Neuronal stem cell (in vitro differentiated cells): ENCODE measurements at regions not wholly inside any gene's neighbourhood (a gene's known extent, or its start where the extent isn't known, plus 50 kb on each side); places are given as distances from the start of the nearest gene placed in this dataset.

Experiments used
- DNase-seq: peaks from one replicate; pipeline ENCODE4 v3.0.0-alpha.2; 2013; ENCODE audit warnings: low spot score
- H2AFZ ChIP-seq: one replicate; pipeline ENCODE4 v1.6.1; 2013; ENCODE audit warnings: mild to moderate bottlenecking, low read length, inconsistent platforms
- H2AK5ac ChIP-seq: 2 replicates; pipeline ENCODE4 v1.6.1; 2013; ENCODE audit warnings: low read depth, mild to moderate bottlenecking, inconsistent platforms, low read length, moderate library complexity, mixed read lengths
- H2BK120ac ChIP-seq: 2 replicates; pipeline ENCODE4 v1.6.1; 2013; ENCODE audit warnings: low read depth, mild to moderate bottlenecking, inconsistent platforms, low read length, moderate library complexity, mixed read lengths
- H2BK12ac ChIP-seq: one replicate; pipeline ENCODE4 v1.6.1; 2013; ENCODE audit warnings: low read length, inconsistent platforms
- H2BK15ac ChIP-seq: 2 replicates; pipeline ENCODE4 v1.6.1; 2013; ENCODE audit warnings: mild to moderate bottlenecking, low read length, inconsistent platforms, mixed read lengths
- H2BK5ac ChIP-seq: one replicate; pipeline ENCODE4 v1.6.1; 2013; ENCODE audit warnings: inconsistent platforms, mild to moderate bottlenecking, low read length, moderate library complexity
- H3K14ac ChIP-seq: one replicate; pipeline ENCODE4 v1.6.1; 2013; ENCODE audit warnings: low read length, inconsistent platforms
- H3K18ac ChIP-seq: 2 replicates; pipeline ENCODE4 v1.6.1; 2013; ENCODE audit warnings: low read length, inconsistent platforms
- H3K23ac ChIP-seq: 2 replicates; pipeline ENCODE4 v1.6.1; 2013; ENCODE audit warnings: low read depth, mild to moderate bottlenecking, mixed read lengths, low read length, inconsistent platforms; ENCODE audit not compliant: poor library complexity
- H3K27ac ChIP-seq: replicated peaks from 3 replicates; pipeline ENCODE4 v1.5.1; 2013; ENCODE audit warnings: low read length, inconsistent platforms
- H3K27me3 ChIP-seq, 3 experiments: 2 replicates each; pipeline ENCODE4 v1.6.1; 2013; ENCODE audit warnings: low read length in 3 of 3, mild to moderate bottlenecking in 2 of 3, inconsistent platforms in 1 of 3, low read depth in 1 of 3, mixed read lengths in 1 of 3, moderate library complexity in 1 of 3; ENCODE audit not compliant: control insufficient read depth in 3 of 3, insufficient read depth in 3 of 3
- H3K36me3 ChIP-seq, 2 donors: replicated peaks in 1 of 2; 2 replicates each; pipeline ENCODE4 v1.6.1; 2013; ENCODE audit warnings: low read length in 2 of 2; ENCODE audit not compliant: control insufficient read depth in 2 of 2, insufficient read depth in 2 of 2
- H3K4ac ChIP-seq: 2 replicates; pipeline ENCODE4 v1.6.1; 2013; ENCODE audit warnings: inconsistent platforms, mild to moderate bottlenecking, low read length, moderate library complexity
- H3K4me1 ChIP-seq, 2 donors: 1 replicate in 1 of 2; 2 replicates in 1 of 2; pipeline ENCODE4 v1.6.1; 2013; ENCODE audit warnings: low read length in 2 of 2, low read depth in 1 of 2; ENCODE audit not compliant: control insufficient read depth in 2 of 2, insufficient read depth in 1 of 2
- H3K4me2 ChIP-seq: one replicate; pipeline ENCODE4 v1.6.1; 2013; ENCODE audit warnings: mild to moderate bottlenecking, low read length, inconsistent platforms; ENCODE audit not compliant: insufficient read depth, poor library complexity, severe bottlenecking
- H3K4me3 ChIP-seq, 2 donors: 2 replicates each; pipeline ENCODE4 v1.5.1; 2013; ENCODE audit warnings: low read length in 2 of 2, mild to moderate bottlenecking in 2 of 2, inconsistent platforms in 1 of 2, moderate library complexity in 1 of 2
- H3K79me1 ChIP-seq: one replicate; pipeline ENCODE4 v1.6.1; 2013; ENCODE audit warnings: low read depth, mild to moderate bottlenecking, inconsistent platforms, low read length, moderate library complexity
- H3K9ac ChIP-seq: one replicate; pipeline ENCODE4 v1.6.1; 2013; ENCODE audit warnings: mild to moderate bottlenecking, low read depth, low read length, inconsistent platforms; ENCODE audit not compliant: poor library complexity
- H3K9me3 ChIP-seq, 2 donors: replicated peaks in 1 of 2; 2 replicates each; pipeline versions ENCODE3 to v1.6.1; 2013; ENCODE audit warnings: low read length in 2 of 2, mild to moderate bottlenecking in 2 of 2, inconsistent platforms in 1 of 2, low read depth in 1 of 2, mixed read lengths in 1 of 2, moderate library complexity in 1 of 2; ENCODE audit not compliant: control insufficient read depth in 2 of 2, insufficient read depth in 1 of 2
- H4K8ac ChIP-seq: one replicate; pipeline ENCODE4 v1.6.1; 2013; ENCODE audit warnings: low read depth, mild to moderate bottlenecking, inconsistent platforms, low read length, moderate library complexity
- H4K91ac ChIP-seq: one replicate; pipeline ENCODE4 v1.6.1; 2013; ENCODE audit warnings: low read length, low read depth, mild to moderate bottlenecking, inconsistent platforms; ENCODE audit not compliant: poor library complexity
- WGBS, 2 donors: extraction: QIAGEN DNeasy Blood & Tissue Kit; methylation state at CpG; one replicate each; pipeline ENCODE4 v1.1.7; 2013; ENCODE audit warnings: missing lambda C conversion rate in 2 of 2, mixed read lengths in 1 of 2; ENCODE audit not compliant: insufficient read length in 2 of 2, insufficient replicate concordance in 1 of 2; ENCODE audit errors: extremely low coverage in 2 of 2; 5-methylcytosine and 5-hydroxymethylcytosine counted together

- no peaks in the 10 kb centered on the region for H3K27me3 ChIP-seq
- H2BK15ac ChIP-seq: no peak overlapping the region
- no CpG with 5 or more reads among the region's 2 CpGs for WGBS, 2 donors
- H2AFZ ChIP-seq: peak overlapping the region; percentile 14
- H3K79me1 ChIP-seq: no peaks in the 10 kb centered on the region
- no peak overlapping the region for H3K27ac ChIP-seq
- no peak overlapping the region for H3K9ac ChIP-seq
- no peak overlapping the region for H3K4ac ChIP-seq
- DNase-seq: no peak
- H4K8ac ChIP-seq: no peak overlapping the region
- no peak overlapping the region for H2AK5ac ChIP-seq
- H3K4me3 ChIP-seq: no peak overlapping the region
- no peak overlapping the region for H3K18ac ChIP-seq
- no peak overlapping the region for H2BK5ac ChIP-seq
- H4K91ac ChIP-seq: no peak overlapping the region
- H3K23ac ChIP-seq: no peak overlapping the region
- no peak overlapping the region for H2BK12ac ChIP-seq
- H2BK120ac ChIP-seq: no peak overlapping the region
- no peak overlapping the region for H3K4me2 ChIP-seq
- no peaks in the 10 kb centered on the region for H3K4me1 ChIP-seq
- no peaks in the 10 kb centered on the region for H3K36me3 ChIP-seq
- H3K14ac ChIP-seq: no peak overlapping the region
- H3K9me3 ChIP-seq: no peaks in the 10 kb centered on the region
These were observed 972.8 kb downstream of the PLOD2 start for GRCh38 chr3:145188079-145188770.

GRCh38 chr3:145190138-145190537 is 970.8 kb downstream of the PLOD2 start:
- Histone ChIP-seq H3K36me3 (no peaks in the 10 kb centered on the region), H3K27ac (no peak overlapping the region), H2AFZ (no peak overlapping the region), H2BK120ac (no peak overlapping the region), H3K4ac (no peak overlapping the region), H2BK15ac (no peak overlapping the region), H2BK12ac (no peak overlapping the region), H3K18ac (no peak overlapping the region), H3K27me3 (no peaks in the 10 kb centered on the region), H3K9me3 (no peaks in the 10 kb centered on the region), H3K9ac (no peak overlapping the region), H2BK5ac (no peak overlapping the region), H3K4me3 (no peak overlapping the region), H4K91ac (no peak overlapping the region), H3K23ac (no peak overlapping the region), H3K14ac (no peak overlapping the region), H3K4me2 (no peak overlapping the region), H3K4me1 (no peaks in the 10 kb centered on the region), H2AK5ac (no peak overlapping the region), H3K79me1 (no peaks in the 10 kb centered on the region), H4K8ac (no peak overlapping the region)
- DNase-seq: no peak
- WGBS, 2 donors: no CpG with 5 or more reads among the region's 2 CpGs

- WGBS, 2 donors: no CpG with 5 or more reads among the region's 1 CpG
- Histone ChIP-seq H3K23ac (no peak overlapping the region), H3K36me3 (no peaks in the 10 kb centered on the region), H3K27me3 (no peaks in the 10 kb centered on the region), H2AFZ (no peak overlapping the region), H3K9ac (no peak overlapping the region), H4K8ac (no peak overlapping the region), H2BK15ac (no peak overlapping the region), H3K4ac (no peak overlapping the region), H2BK12ac (no peak overlapping the region), H3K4me1 (no peaks in the 10 kb centered on the region), H4K91ac (no peak overlapping the region), H3K9me3 (no peaks in the 10 kb centered on the region), H2BK120ac (no peak overlapping the region), H3K79me1 (no peaks in the 10 kb centered on the region), H3K4me2 (no peak overlapping the region), H3K14ac (no peak overlapping the region), H3K18ac (no peak overlapping the region), H3K27ac (no peak overlapping the region), H3K4me3 (no peak overlapping the region), H2BK5ac (no peak overlapping the region), H2AK5ac (no peak overlapping the region)
- DNase-seq: no peak
These were observed 970.2 kb downstream of the PLOD2 start for GRCh38 chr3:145190761-145191160.

- no peaks in the 10 kb centered on the region for H3K79me1 ChIP-seq
- no peak overlapping the region for H3K14ac ChIP-seq
- no peak overlapping the region for H2BK15ac ChIP-seq
- H3K4ac ChIP-seq: no peak overlapping the region
- H3K23ac ChIP-seq: no peak overlapping the region
- H2AFZ ChIP-seq: no peak overlapping the region
- no peak overlapping the region for H4K91ac ChIP-seq
- no peak overlapping the region for H2BK12ac ChIP-seq
- no peak overlapping the region for H3K4me2 ChIP-seq
- no peaks in the 10 kb centered on the region for H3K9me3 ChIP-seq
- H2BK5ac ChIP-seq: no peak overlapping the region
- no peak overlapping the region for H4K8ac ChIP-seq
- no peak overlapping the region for H2BK120ac ChIP-seq
- no CpG with 5 or more reads among the region's 1 CpG for whole genome bisulfite sequencing, 2 donors
- no peak overlapping the region for H3K27ac ChIP-seq
- H3K36me3 ChIP-seq: no peaks in the 10 kb centered on the region
- no peak for DNase-seq
- no peak overlapping the region for H3K18ac ChIP-seq
- no peak overlapping the region for H3K9ac ChIP-seq
- no peak overlapping the region for H2AK5ac ChIP-seq
- no peaks in the 10 kb centered on the region for H3K27me3 ChIP-seq
- H3K4me1 ChIP-seq: no peaks in the 10 kb centered on the region
- H3K4me3 ChIP-seq: no peak overlapping the region
These were observed 969.4 kb downstream of the PLOD2 start for GRCh38 chr3:145191543-145191942.
